NCI-H2196 treated with DMSO at 0.1 percent for 48 hours (cell line): ENCODE measurements at regions not wholly inside any gene's neighbourhood (a gene's known extent, or its start where the extent isn't known, plus 50 kb on each side); places are given as distances from the start of the nearest gene placed in this dataset.
"Not testable (repeated sequence)": the region's sequence is repeated elsewhere in the genome, so short reads cannot be mapped to it uniquely, and the experiment has no call there.

Experiments used
- DNase-seq: peaks from one replicate; lab custom pipeline; 2025; ENCODE audit not compliant: unreplicated experiment; lab: John Stamatoyannopoulos, UW

DNA sequence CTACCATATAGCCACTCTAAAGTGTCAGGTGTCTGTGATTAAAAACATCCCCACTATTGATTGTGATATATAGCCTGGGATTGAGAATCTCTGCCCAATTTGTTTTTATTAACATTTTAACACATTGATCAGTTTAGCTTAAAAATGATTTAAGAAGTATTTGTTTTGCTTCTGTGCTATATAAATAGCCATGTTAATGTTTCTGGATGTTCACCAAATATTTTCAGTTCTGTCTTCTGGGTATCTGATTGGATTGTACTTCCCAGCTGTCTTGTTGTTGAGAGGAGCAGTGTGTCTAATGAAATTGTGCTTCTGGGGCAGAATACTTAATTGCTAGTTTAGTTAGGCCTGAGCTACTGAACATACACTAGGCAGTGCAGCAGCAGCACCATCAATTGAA is 126.6 kb upstream of the TUSC1 start:
- DNase-seq, result no peak

DNA sequence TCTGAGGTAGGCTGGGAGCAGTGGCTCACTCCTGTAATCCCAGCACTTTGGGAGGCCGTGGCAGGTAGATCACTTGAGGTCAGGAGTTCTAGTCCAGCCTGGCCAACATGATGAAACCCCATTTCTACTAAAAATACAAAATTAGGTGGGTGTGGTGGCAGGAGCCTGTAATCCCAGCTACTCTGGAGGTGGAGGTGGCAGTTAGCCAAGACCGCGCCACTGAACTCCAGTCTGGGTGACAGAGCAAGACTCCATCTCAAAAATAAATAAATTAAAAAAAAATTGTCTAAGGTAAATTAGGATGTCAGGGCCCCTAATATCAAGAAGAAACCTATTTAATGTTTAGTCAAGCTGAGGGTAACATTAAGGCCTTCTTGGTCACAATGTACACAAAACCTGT is 123.7 kb upstream of the TUSC1 start:
- not testable (repeated sequence) for DNase-seq

DNA sequence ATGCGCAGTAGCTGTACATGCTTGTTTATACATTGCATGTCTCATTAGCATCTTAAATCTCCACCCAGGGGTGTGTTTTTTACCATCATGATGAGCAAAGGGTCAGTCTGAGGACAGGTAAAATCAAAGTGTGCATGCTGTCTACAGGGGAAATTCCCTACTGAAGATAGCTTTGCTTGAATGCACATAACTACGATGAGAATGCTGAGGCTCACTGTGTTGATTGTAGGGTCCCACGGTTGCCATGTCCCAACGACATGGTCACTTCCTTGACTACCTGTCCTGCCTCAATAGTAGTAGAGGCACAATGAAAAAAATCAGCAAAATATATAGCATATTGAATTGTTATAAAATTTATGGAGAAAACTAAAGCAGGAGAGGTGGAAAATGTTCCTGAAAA is 95.6 kb upstream of the TUSC1 start:
- DNase-seq, result no peak

- no peak for DNase-seq
Observed at GRCh38 chr9:25755951-25756350, 77.7 kb upstream of the TUSC1 start.

- DNase-seq, result no peak
Observed at GRCh38 chr9:25752398-25752797, 74.2 kb upstream of the TUSC1 start.

DNA sequence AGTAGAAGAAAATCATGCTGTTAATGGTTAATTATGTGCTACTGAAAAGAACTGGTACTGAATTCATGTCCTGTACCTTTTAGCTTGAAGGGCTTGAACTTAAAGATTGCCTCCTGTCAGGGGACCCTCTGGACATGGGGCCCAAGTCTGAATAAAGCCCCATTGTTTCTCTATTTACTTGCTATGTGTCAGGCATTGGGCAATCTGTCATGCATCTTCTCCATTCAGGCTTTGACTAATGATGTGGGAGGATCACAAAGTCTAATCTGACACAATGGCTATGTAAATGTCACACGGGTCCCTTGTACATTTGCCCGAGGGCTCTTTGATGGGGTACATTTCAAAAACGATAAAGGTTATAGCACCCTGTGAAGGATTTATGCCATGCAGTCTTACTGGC is 64.0 kb upstream of the TUSC1 start:
- DNase-seq, result no peak

DNA sequence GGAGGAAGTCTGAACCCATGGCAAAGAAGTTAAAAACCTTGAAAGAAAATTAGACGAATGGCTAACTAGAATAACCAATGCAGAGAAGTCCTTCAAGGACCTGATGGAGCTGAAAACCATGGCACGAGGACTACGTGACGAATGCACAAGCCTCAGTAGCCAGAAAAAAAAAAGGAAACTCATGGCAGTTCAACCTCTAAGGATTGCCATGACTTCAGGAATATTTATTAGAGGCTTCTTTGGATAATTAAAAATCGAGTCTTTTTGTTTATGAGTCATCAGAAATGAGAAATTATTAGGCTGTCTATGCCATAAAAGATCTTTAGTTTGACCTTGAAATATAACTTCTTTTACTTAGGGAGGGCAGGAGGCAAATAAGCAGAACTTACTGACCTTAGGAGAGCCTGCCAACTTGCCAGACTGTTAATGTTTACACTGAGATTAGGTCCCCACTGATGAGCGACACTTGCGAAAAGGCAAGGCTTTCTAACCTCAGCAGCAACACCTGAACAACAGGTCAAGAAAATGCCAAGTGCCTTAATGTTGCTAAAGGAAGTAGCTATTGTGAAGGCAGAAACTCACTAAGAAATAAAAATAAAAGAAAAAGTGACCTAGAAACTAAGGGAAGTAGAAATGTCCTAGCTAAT is 55.2 kb upstream of the TUSC1 start:
- no peak for DNase-seq

DNA sequence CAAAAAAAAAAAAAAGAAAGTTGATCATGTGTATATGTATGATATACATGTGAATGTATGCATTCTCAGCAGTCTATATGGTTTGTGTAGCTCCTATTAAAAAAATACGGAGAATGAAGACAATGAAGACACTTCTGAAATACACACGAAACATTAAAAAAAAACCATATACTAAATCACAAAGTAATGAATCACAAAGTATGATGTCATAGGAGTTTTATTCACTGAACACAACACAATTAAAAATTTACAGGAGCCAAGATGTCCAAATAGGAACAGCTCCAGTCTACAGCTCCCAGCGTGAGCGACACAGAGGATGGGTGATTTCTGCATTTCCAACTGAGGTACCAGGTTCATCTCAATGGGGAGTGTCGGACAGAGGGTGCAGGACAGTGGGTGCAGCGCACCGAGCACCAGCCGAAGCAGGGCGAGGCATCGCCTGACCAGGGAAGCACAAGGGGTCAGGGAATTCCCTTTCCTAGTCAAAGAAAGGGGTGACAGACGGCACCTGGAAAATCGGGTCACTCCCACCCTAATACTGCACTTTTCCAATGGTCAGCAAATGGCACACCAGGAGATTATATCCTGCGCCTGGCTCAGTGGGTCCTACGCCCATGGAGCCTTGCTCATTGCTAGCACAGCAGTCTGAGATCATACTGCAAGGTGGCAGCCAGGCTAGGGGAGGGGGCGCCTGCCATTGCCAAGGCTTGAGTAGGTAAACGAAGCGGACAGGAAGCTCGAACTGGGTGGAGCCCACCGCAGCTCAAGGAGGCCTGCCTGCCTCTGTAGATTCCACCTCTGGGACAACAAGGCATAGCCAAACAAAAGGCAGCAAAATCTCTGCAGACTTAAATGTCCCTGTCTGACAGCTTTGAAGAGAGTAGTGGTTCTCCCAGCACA is 53.9 kb upstream of the TUSC1 start:
- DNase-seq, result not testable (repeated sequence)
